ENCODE measurements at regions not wholly inside any gene's neighbourhood (a gene's known extent, or its start where the extent isn't known, plus 50 kb on each side); places are given as distances from the start of the nearest gene placed in this dataset.
"Not testable (repeated sequence)": the region's sequence is repeated elsewhere in the genome, so short reads cannot be mapped to it uniquely, and the experiment has no call there.

- DNase-seq (no peak), ATAC-seq (no peak)
- no TSS peak for BruUV-seq (replicated peaks)
- H3K79me2 ChIP-seq (ENCODE audit: low read length): no peaks in the 10 kb centered on the region
- CTCF ChIA-PET: no interaction called here
- no peak overlapping the region for H3K27ac ChIP-seq (ENCODE audit: low read length)
- intact Hi-C loops (cut with micrococcal nuclease): no loop called here
- H3K9me3 ChIP-seq (ENCODE audit: low read length): no peaks in the 10 kb centered on the region
- no peak overlapping the region for H3K4me2 ChIP-seq (ENCODE audit: low read length)
- H3K27me3 ChIP-seq (ENCODE audit: low read length): no peaks in the 10 kb centered on the region
- H3K9me2 ChIP-seq (replicated peaks; ENCODE audit: low read length): no peaks in the 10 kb centered on the region
- POLR2A ChIA-PET (ENCODE audit: unreplicated experiment): no interaction called here
- no peaks in the 10 kb centered on the region for H3K4me1 ChIP-seq (ENCODE audit: insufficient read depth, low read length)
- no peak overlapping the region for H3K9ac ChIP-seq (ENCODE audit: low read length)
- H3K36me3 ChIP-seq (ENCODE audit: low read depth, low read length): no peaks in the 10 kb centered on the region
- H2AFZ ChIP-seq (ENCODE audit: low read length): no peak overlapping the region
- H4K20me1 ChIP-seq (ENCODE audit: low read length): no peaks in the 10 kb centered on the region
- TF ChIP-seq, protein P1, sequence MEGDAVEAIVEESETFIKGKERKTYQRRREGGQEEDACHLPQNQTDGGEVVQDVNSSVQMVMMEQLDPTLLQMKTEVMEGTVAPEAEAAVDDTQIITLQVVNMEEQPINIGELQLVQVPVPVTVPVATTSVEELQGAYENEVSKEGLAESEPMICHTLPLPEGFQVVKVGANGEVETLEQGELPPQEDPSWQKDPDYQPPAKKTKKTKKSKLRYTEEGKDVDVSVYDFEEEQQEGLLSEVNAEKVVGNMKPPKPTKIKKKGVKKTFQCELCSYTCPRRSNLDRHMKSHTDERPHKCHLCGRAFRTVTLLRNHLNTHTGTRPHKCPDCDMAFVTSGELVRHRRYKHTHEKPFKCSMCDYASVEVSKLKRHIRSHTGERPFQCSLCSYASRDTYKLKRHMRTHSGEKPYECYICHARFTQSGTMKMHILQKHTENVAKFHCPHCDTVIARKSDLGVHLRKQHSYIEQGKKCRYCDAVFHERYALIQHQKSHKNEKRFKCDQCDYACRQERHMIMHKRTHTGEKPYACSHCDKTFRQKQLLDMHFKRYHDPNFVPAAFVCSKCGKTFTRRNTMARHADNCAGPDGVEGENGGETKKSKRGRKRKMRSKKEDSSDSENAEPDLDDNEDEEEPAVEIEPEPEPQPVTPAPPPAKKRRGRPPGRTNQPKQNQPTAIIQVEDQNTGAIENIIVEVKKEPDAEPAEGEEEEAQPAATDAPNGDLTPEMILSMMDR (conservative IDR thresholded peaks at IDR 0.05; ENCODE audit: low read depth, low read length): no peak
- TF ChIP-seq EZH2phosphoT487 (IDR thresholded peaks at IDR 0.05; ENCODE audit: borderline replicate concordance, low read length) (no peak), EZH2 (IDR thresholded peaks at IDR 0.05; ENCODE audit: low read length, unreplicated experiment) (no peak)
- H3K4me3 ChIP-seq (ENCODE audit: low read length): no peak overlapping the region
- H3F3A ChIP-seq (ENCODE audit: low read length, unreplicated experiment): no peaks in the 10 kb centered on the region
Observed at GRCh38 chr10:26932576-26932975, 71.8 kb upstream of the ABI1 start.

DNA sequence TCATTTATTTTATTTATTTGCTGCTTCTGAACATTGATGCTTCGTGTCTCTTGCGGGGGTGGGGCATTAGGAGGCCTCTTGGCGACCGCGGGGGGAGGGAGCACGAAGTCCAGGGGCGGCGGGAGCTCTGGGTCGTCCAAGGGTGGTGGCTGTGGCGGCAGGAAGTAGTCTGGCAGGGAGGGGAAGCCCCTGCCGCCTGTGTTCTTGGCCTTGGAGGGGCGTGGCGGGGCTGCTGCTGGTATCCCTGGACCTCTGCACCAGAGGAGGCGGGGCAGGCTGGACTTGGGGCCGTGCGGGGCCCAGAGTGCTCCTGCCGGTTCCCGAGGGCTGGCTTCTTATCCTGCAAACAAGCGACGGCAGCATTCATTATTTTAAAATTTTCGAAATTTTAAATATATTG is 70.5 kb upstream of the ABI1 start:
- Histone ChIP-seq H4K20me1 (ENCODE audit: low read length) (no peaks in the 10 kb centered on the region), H3K4me2 (ENCODE audit: low read length) (no peak overlapping the region), H2AFZ (ENCODE audit: low read length) (no peak overlapping the region), H3K79me2 (ENCODE audit: low read length) (no peaks in the 10 kb centered on the region), H3K4me1 (ENCODE audit: insufficient read depth, low read length) (no peaks in the 10 kb centered on the region), H3K27me3 (ENCODE audit: low read length) (no peaks in the 10 kb centered on the region), H3K9ac (ENCODE audit: low read length) (no peak overlapping the region), H3K27ac (ENCODE audit: low read length) (no peak overlapping the region), H3K4me3 (ENCODE audit: low read length) (no peak overlapping the region), H3K36me3 (ENCODE audit: low read depth, low read length) (no peaks in the 10 kb centered on the region), H3K9me3 (ENCODE audit: low read length) (no peaks in the 10 kb centered on the region), H3K9me2 (replicated peaks; ENCODE audit: low read length) (no peaks in the 10 kb centered on the region), H3F3A (ENCODE audit: low read length, unreplicated experiment) (no peaks in the 10 kb centered on the region)
- no peak for TF ChIP-seq EZH2 (IDR thresholded peaks at IDR 0.05; ENCODE audit: low read length, unreplicated experiment)
- TF ChIP-seq EZH2phosphoT487 (IDR thresholded peaks at IDR 0.05; ENCODE audit: borderline replicate concordance, low read length): no peak
- TF ChIP-seq, protein P1 (conservative IDR thresholded peaks at IDR 0.05; ENCODE audit: low read depth, low read length): no peak
- intact Hi-C loops (cut with micrococcal nuclease): no loop called here
- no peak for ATAC-seq
- POLR2A ChIA-PET (ENCODE audit: unreplicated experiment): no interaction called here
- CTCF ChIA-PET: no interaction called here
- no TSS peak for BruUV-seq (replicated peaks)
- no peak for DNase-seq

DNA sequence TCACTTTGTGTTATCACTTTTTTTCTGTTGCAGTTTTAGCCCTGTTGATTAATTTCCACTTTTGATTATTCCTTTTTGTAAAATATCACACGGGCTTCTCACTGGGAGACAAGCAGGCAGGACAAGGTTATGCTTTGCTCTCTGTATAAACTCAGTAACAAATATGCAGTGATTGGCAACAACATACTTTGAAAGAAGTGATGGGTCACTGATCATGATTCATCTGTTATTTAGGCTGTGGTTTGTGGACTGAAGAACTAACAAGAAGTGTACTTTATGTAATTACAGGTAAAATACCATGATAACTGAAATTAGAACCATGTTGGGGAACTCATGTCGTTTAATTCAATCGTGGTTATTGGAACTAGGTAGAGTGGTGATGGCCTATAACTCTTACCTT is 62.1 kb upstream of the ABI1 start:
- H3K27me3 ChIP-seq (ENCODE audit: low read length); H3K4me3 ChIP-seq (ENCODE audit: low read length); intact Hi-C loops (cut with micrococcal nuclease); H3K9ac ChIP-seq (ENCODE audit: low read length); H3K79me2 ChIP-seq (ENCODE audit: low read length); H3K4me2 ChIP-seq (ENCODE audit: low read length); H3F3A ChIP-seq (ENCODE audit: low read length, unreplicated experiment); H2AFZ ChIP-seq (ENCODE audit: low read length); CTCF ChIA-PET; H3K4me1 ChIP-seq (ENCODE audit: insufficient read depth, low read length); BruUV-seq (replicated peaks); H3K9me3 ChIP-seq (ENCODE audit: low read length); H3K27ac ChIP-seq (ENCODE audit: low read length); H4K20me1 ChIP-seq (ENCODE audit: low read length); H3K36me3 ChIP-seq (ENCODE audit: low read depth, low read length); POLR2A ChIA-PET (ENCODE audit: unreplicated experiment); H3K9me2 ChIP-seq (replicated peaks; ENCODE audit: low read length): not testable (repeated sequence)
- ATAC-seq (peak; percentile 54), DNase-seq (peak; percentile 18)

- DNase-seq; H3K27ac ChIP-seq (ENCODE audit: low read length); H3K79me2 ChIP-seq (ENCODE audit: low read length); H3K9me3 ChIP-seq (ENCODE audit: low read length); H3F3A ChIP-seq (ENCODE audit: low read length, unreplicated experiment); ATAC-seq; H3K4me3 ChIP-seq (ENCODE audit: low read length); H3K36me3 ChIP-seq (ENCODE audit: low read depth, low read length); H3K27me3 ChIP-seq (ENCODE audit: low read length); H3K9ac ChIP-seq (ENCODE audit: low read length); H2AFZ ChIP-seq (ENCODE audit: low read length); H3K9me2 ChIP-seq (replicated peaks; ENCODE audit: low read length); BruUV-seq (replicated peaks); POLR2A ChIA-PET (ENCODE audit: unreplicated experiment); CTCF ChIA-PET; H3K4me1 ChIP-seq (ENCODE audit: insufficient read depth, low read length); H4K20me1 ChIP-seq (ENCODE audit: low read length); H3K4me2 ChIP-seq (ENCODE audit: low read length): not testable (repeated sequence)
- intact Hi-C loops (cut with micrococcal nuclease): loop anchor here (10.0 kb wide), 1 partner anchor 105 kb away; no protein-coding TSS in a partner anchor
Observed at GRCh38 chr10:26919156-26919860, 58.5 kb upstream of the ABI1 start.

All from PC-3 (cell line).